GM21526 (cell line): ENCODE measurements at regions not wholly inside any gene's neighbourhood (a gene's known extent, or its start where the extent isn't known, plus 50 kb on each side); places are given as distances from the start of the nearest gene placed in this dataset.
"Not testable (repeated sequence)": the region's sequence is repeated elsewhere in the genome, so short reads cannot be mapped to it uniquely, and the experiment has no call there.

Experiments used
- ATAC-seq: cut with Tn5 transposase; IDR thresholded peaks from one replicate; pipeline ENCODE4 v1.9.1; 2021; ENCODE audit warnings: moderate library complexity; ENCODE audit not compliant: unreplicated experiment, low FRiP score

- peak; percentile 81 for ATAC-seq
Observed at GRCh38 chr12:84507956-84508850, 404.4 kb downstream of the SLC6A15 start.

GRCh38 chr12:84506282-84506681, 406.3 kb downstream of the SLC6A15 start:
- ATAC-seq, result no peak

GRCh38 chr12:84502907-84503787, 409.5 kb downstream of the SLC6A15 start:
- peak; percentile 88 for ATAC-seq

- no peak for ATAC-seq
Observed at GRCh38 chr12:84502180-84502860, 410.3 kb downstream of the SLC6A15 start.

- no peak for ATAC-seq
Observed at GRCh38 chr12:84497819-84498218, 414.8 kb downstream of the SLC6A15 start.

GRCh38 chr12:84495711-84496110, 416.9 kb downstream of the SLC6A15 start:
- ATAC-seq, result no peak

GRCh38 chr12:84492351-84492883, 420.2 kb downstream of the SLC6A15 start:
- ATAC-seq, result no peak

GRCh38 chr12:84484798-84485197, 427.8 kb downstream of the SLC6A15 start:
- ATAC-seq, result no peak

GRCh38 chr12:84480803-84481202, 431.8 kb downstream of the SLC6A15 start:
- no peak for ATAC-seq

GRCh38 chr12:84470361-84470760, 442.2 kb downstream of the SLC6A15 start:
- no peak for ATAC-seq

- ATAC-seq, result no peak
Observed at GRCh38 chr12:84464616-84465015, 448.0 kb downstream of the SLC6A15 start.

GRCh38 chr12:84463741-84464495, 448.7 kb downstream of the SLC6A15 start:
- no peak for ATAC-seq

GRCh38 chr12:84455598-84455997, 457.0 kb downstream of the SLC6A15 start:
- no peak for ATAC-seq

GRCh38 chr12:84446478-84446877, 466.1 kb downstream of the SLC6A15 start:
- not testable (repeated sequence) for ATAC-seq

- no peak for ATAC-seq
Observed at GRCh38 chr12:84436134-84436533, 476.5 kb downstream of the SLC6A15 start.

GRCh38 chr12:84435682-84436081, 476.9 kb downstream of the SLC6A15 start:
- no peak for ATAC-seq

GRCh38 chr12:84422340-84422739, 490.3 kb downstream of the SLC6A15 start:
- ATAC-seq, result no peak

- no peak for ATAC-seq
Observed at GRCh38 chr12:84421103-84421502, 491.5 kb downstream of the SLC6A15 start.

- ATAC-seq, result no peak
Observed at GRCh38 chr12:84416626-84417025, 496.0 kb downstream of the SLC6A15 start.

- no peak for ATAC-seq
Observed at GRCh38 chr12:84415946-84416345, 496.7 kb downstream of the SLC6A15 start.
